A549 (cell line): ENCODE measurements at regions not wholly inside any gene's neighbourhood (a gene's known extent, or its start where the extent isn't known, plus 50 kb on each side); places are given as distances from the start of the nearest gene placed in this dataset.
"Not testable (repeated sequence)": the region's sequence is repeated elsewhere in the genome, so short reads cannot be mapped to it uniquely, and the experiment has no call there.

ENCODE experiments used
- ATAC-seq, 2 experiments: fragments of 200-7000 bp in 1 of 2; fragments of >200 bp in 1 of 2; cut with Nextera tagmentation in 1 of 2; cut with Tn5 transposase in 1 of 2; 3 replicates each; pipeline versions ENCODE4 v1.8.0 to v1.9.1; 2018 to 2020; ENCODE audit warnings: mild to moderate bottlenecking in 1 of 2, moderate library complexity in 1 of 2
- CTCF ChIA-PET: fragments of 300-600 bp; sonication (Branson Sonifier 250); formaldehyde crosslinking; extraction: SDS; loops from one replicate; lab custom pipeline; 2021; ENCODE audit warnings: antibody characterized with exemption, inconsistent platforms; lab: Yijun Ruan, JAX
- POLR2A ChIA-PET: fragments of 350-600 bp; formaldehyde crosslinking; extraction: SDS; loops from one replicate; lab custom pipeline; 2021; ENCODE audit warnings: antibody characterized with exemption, inconsistent platforms; lab: Yijun Ruan, JAX
- DNase-seq, 2 experiments: peaks; one replicate each; pipeline versions ENCODE4 v3.0.0 to v3.0.0-alpha.2; 2011 to 2016; ENCODE audit warnings: low read depth in 1 of 2, low spot score in 1 of 2
- FAIRE-seq: peaks from 2 replicates; lab custom pipeline; 2011; peaks lifted over from hg19 to GRCh38; lab: Jason Lieb, UNC
- H3K27ac ChIP-seq, 2 experiments: fragments of >200 bp; sonication (Bioruptor Twin); formaldehyde crosslinking; 3 replicates each; pipeline ENCODE4 v1.5.1; 2016 to 2017
- H3K4me1 ChIP-seq: fragments of >200 bp; sonication (Bioruptor Twin); formaldehyde crosslinking; 3 replicates; pipeline ENCODE4 v1.6.1; 2016
- H3K4me2 ChIP-seq: fragments of >200 bp; sonication (Bioruptor Twin); formaldehyde crosslinking; 3 replicates; pipeline ENCODE4 v1.6.1; 2016
- H3K4me3 ChIP-seq: fragments of >200 bp; sonication (Bioruptor Twin); formaldehyde crosslinking; 3 replicates; pipeline ENCODE4 v1.5.1; 2016
- H3K9me3 ChIP-seq: fragments of >200 bp; sonication (Bioruptor Twin); formaldehyde crosslinking; 3 replicates; pipeline ENCODE4 v1.6.1; 2016
- CBX2 ChIP-seq: fragments of 200-600 bp; sonication (generic); IDR thresholded peaks from 2 replicates; pipeline ENCODE4 v1.6.1; 2016; ENCODE audit warnings: low read depth, mild to moderate bottlenecking, borderline replicate concordance
- CEBPB ChIP-seq, 2 experiments: fragments of >200 bp in 1 of 2; sonication (Bioruptor Twin) in 1 of 2; formaldehyde crosslinking in 1 of 2; IDR thresholded peaks; 2 replicates each; pipeline ENCODE4 v1.6.1; 2012 to 2016
- E2F6 ChIP-seq: IDR thresholded peaks from 2 replicates; pipeline ENCODE4 v1.6.1; 2012; ENCODE audit warnings: low read depth, borderline replicate concordance
- FOSL2 ChIP-seq, 2 experiments: fragments of 450-650 bp in 1 of 2; fragments of >200 bp in 1 of 2; sonication (Bioruptor Twin) in 1 of 2; formaldehyde crosslinking; IDR thresholded peaks; 2 replicates each; pipeline versions ENCODE4 v1.5.0 to v1.6.1; 2016 to 2020; ENCODE audit warnings: mild to moderate bottlenecking in 1 of 2, moderate library complexity in 1 of 2
- GATA3 ChIP-seq: IDR thresholded peaks from 2 replicates; pipeline ENCODE4 v1.6.1; 2012; ENCODE audit warnings: borderline replicate concordance
- HDAC2 ChIP-seq: fragments of 200-600 bp; sonication (generic); IDR thresholded peaks from 2 replicates; pipeline ENCODE4 v1.6.1; 2016
- HES2 ChIP-seq: fragments of >200 bp; sonication (Bioruptor Twin); formaldehyde crosslinking; IDR thresholded peaks from 2 replicates; pipeline ENCODE4 v1.6.1; 2016
- HEYL ChIP-seq: fragments of 250-450 bp; sonication (Bioruptor Pico); IDR thresholded peaks from 2 replicates; pipeline ENCODE4 v1.8.0; 2021; ENCODE audit warnings: mild to moderate bottlenecking, moderate library complexity
- HOXA7 ChIP-seq: fragments of 250-450 bp; sonication (Bioruptor Pico); IDR thresholded peaks from 2 replicates; pipeline ENCODE4 v1.5.0; 2020; ENCODE audit warnings: mild to moderate bottlenecking, moderate library complexity
- HOXB13 ChIP-seq: fragments of 250-450 bp; sonication (Bioruptor Pico); IDR thresholded peaks from 2 replicates; pipeline ENCODE4 v1.5.0; 2020; ENCODE audit warnings: low read depth, mild to moderate bottlenecking, moderate library complexity
- KDM5A ChIP-seq: fragments of 200-600 bp; sonication (generic); IDR thresholded peaks from 2 replicates; pipeline ENCODE4 v1.6.1; 2016; ENCODE audit warnings: antibody characterized with exemption, mild to moderate bottlenecking
- MAFK ChIP-seq: fragments of 450-650 bp; IDR thresholded peaks from 2 replicates; pipeline ENCODE4 v1.6.1; 2014; ENCODE audit not compliant: partially characterized antibody
- MAZ ChIP-seq: fragments of 150-350 bp; IDR thresholded peaks from 2 replicates; pipeline ENCODE4 v1.6.1; 2014; ENCODE audit warnings: antibody characterized with exemption, low read depth, low read length, borderline replicate concordance
- MYC ChIP-seq: IDR thresholded peaks from 2 replicates; pipeline ENCODE4 v1.6.1; 2012; ENCODE audit warnings: mild to moderate bottlenecking, inconsistent platforms, low read length, improper control_type of control experiment, borderline replicate concordance
- RAD21 ChIP-seq, 2 experiments: fragments of >200 bp in 1 of 2; sonication (Bioruptor Twin) in 1 of 2; formaldehyde crosslinking in 1 of 2; IDR thresholded peaks in 1 of 2; conservative IDR thresholded peaks in 1 of 2; 2 replicates in 1 of 2; 3 replicates in 1 of 2; pipeline ENCODE4 v1.6.1; 2012 to 2018; ENCODE audit warnings: inconsistent platforms in 1 of 2
- RCOR1 ChIP-seq: fragments of 150-350 bp; IDR thresholded peaks from 2 replicates; pipeline ENCODE4 v1.6.1; 2014; ENCODE audit warnings: antibody characterized with exemption, low read length, low read depth
- RFX5 ChIP-seq: fragments of 450-650 bp; IDR thresholded peaks from 2 replicates; pipeline ENCODE4 v1.7.1; 2014; ENCODE audit warnings: antibody characterized with exemption, mild to moderate bottlenecking, moderate library complexity
- RNF2 ChIP-seq: fragments of 200-600 bp; sonication (generic); IDR thresholded peaks from 2 replicates; pipeline ENCODE4 v1.6.1; 2016; ENCODE audit warnings: low read depth, mild to moderate bottlenecking, antibody characterized with exemption, moderate library complexity, borderline replicate concordance
- SMC3 ChIP-seq: fragments of >200 bp; sonication (Bioruptor Twin); formaldehyde crosslinking; IDR thresholded peaks from 3 replicates; pipeline ENCODE4 v1.6.1; 2018; ENCODE audit warnings: inconsistent platforms
- USF2 ChIP-seq: fragments of 450-650 bp; IDR thresholded peaks from 2 replicates; pipeline ENCODE4 v1.6.1; 2014; ENCODE audit warnings: antibody characterized with exemption
- ZNF302 ChIP-seq: fragments of 250-450 bp; sonication (Bioruptor Pico); IDR thresholded peaks from 2 replicates; pipeline ENCODE4 v1.9.0; 2021; ENCODE audit warnings: inconsistent platforms, mild to moderate bottlenecking, moderate library complexity
- WGBS: methylation state at CpG from one replicate; pipeline ENCODE4 v1.1.6; 2017; ENCODE audit errors: missing lambda C conversion rate; 5-methylcytosine and 5-hydroxymethylcytosine counted together
- TF ChIP-seq, protein P1 (sequence below): fragments of >200 bp; sonication (Bioruptor Twin); formaldehyde crosslinking; IDR thresholded peaks from 3 replicates; pipeline ENCODE4 v1.6.1; 2016
- TF ChIP-seq, protein P2 (sequence below): IDR thresholded peaks from 2 replicates; pipeline ENCODE4 v1.6.1; 2012
- TF ChIP-seq, protein P3 (sequence below): IDR thresholded peaks from 2 replicates; pipeline ENCODE4 v1.6.1; 2012
- TF ChIP-seq, protein P4 (sequence below): fragments of 250-450 bp; sonication (Bioruptor Pico); IDR thresholded peaks from 2 replicates; pipeline ENCODE4 v1.5.0; 2020; ENCODE audit warnings: low read depth, mild to moderate bottlenecking, moderate library complexity

DNA sequence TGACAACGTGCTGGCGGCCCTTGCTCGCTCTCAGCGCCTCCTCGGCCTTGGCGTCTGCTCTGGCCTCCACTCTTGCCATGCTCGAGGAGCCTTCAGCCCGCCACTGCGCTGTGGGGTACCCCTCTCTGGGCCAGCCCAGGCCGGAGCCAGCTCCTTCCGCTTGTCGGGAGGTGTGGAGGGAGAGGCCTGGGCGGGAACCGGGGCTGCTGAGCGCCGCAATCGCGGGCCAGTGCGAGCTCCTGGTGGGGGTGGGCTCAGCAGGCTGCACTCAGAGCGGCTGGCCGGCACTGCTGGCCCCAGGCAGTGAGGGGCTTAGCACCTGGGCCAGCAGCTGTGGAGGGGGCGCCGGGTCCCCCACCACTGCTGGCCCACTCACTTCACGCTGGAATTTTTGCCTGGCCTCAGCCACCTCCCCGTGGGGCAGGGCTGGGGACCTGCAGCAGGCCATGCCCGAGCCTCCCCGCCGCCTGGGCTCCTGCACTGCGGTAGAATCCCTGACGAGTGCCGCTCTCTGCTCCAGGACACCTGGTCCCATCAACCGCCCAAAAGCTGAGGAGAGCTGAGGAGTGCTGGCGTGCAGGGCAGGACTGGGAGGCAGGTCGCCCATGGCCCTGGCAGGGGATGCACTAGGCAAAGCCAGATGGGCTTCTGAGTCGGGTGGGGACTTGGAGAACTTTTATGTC is 372.2 kb upstream of the NRG3 start:
- 26% methylated on average over 12 of the region's 35 CpGs for WGBS
- TF ChIP-seq HES2 (no peak), MYC (no peak), CEBPB (IDR thresholded peaks at IDR 0.05) (no peak), RFX5 (no peak), HOXA7 (CRISPR knock-in tag) (no peak), HEYL (CRISPR knock-in tag) (no peak), HOXB13 (no peak), MAZ (no peak), KDM5A (no peak), FOSL2 (IDR thresholded peaks at IDR 0.05) (no peak), FOSL2 (CRISPR knock-in tag; IDR thresholded peaks at IDR 0.05) (no peak), SMC3 (no peak), MAFK (no peak)
- TF ChIP-seq, protein P1, sequence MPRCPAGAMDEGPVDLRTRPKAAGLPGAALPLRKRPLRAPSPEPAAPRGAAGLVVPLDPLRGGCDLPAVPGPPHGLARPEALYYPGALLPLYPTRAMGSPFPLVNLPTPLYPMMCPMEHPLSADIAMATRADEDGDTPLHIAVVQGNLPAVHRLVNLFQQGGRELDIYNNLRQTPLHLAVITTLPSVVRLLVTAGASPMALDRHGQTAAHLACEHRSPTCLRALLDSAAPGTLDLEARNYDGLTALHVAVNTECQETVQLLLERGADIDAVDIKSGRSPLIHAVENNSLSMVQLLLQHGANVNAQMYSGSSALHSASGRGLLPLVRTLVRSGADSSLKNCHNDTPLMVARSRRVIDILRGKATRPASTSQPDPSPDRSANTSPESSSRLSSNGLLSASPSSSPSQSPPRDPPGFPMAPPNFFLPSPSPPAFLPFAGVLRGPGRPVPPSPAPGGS: no peak
- TF ChIP-seq, protein P2, sequence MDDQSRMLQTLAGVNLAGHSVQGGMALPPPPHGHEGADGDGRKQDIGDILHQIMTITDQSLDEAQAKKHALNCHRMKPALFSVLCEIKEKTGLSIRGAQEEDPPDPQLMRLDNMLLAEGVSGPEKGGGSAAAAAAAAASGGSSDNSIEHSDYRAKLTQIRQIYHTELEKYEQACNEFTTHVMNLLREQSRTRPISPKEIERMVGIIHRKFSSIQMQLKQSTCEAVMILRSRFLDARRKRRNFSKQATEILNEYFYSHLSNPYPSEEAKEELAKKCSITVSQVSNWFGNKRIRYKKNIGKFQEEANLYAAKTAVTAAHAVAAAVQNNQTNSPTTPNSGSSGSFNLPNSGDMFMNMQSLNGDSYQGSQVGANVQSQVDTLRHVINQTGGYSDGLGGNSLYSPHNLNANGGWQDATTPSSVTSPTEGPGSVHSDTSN: no peak
- TF ChIP-seq, protein P3, sequence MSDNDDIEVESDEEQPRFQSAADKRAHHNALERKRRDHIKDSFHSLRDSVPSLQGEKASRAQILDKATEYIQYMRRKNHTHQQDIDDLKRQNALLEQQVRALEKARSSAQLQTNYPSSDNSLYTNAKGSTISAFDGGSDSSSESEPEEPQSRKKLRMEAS: no peak
- H3K4me1 ChIP-seq: no peaks in the 10 kb centered on the region
- CTCF ChIA-PET: no interaction called here
- H3K4me3 ChIP-seq: no peak overlapping the region
- no peak for ATAC-seq
- no peak overlapping the region for H3K27ac ChIP-seq
- no peaks in the 10 kb centered on the region for H3K9me3 ChIP-seq
- no peak for FAIRE-seq
- no peak for DNase-seq
- POLR2A ChIA-PET: no interaction called here
- no peak overlapping the region for H3K4me2 ChIP-seq

DNA sequence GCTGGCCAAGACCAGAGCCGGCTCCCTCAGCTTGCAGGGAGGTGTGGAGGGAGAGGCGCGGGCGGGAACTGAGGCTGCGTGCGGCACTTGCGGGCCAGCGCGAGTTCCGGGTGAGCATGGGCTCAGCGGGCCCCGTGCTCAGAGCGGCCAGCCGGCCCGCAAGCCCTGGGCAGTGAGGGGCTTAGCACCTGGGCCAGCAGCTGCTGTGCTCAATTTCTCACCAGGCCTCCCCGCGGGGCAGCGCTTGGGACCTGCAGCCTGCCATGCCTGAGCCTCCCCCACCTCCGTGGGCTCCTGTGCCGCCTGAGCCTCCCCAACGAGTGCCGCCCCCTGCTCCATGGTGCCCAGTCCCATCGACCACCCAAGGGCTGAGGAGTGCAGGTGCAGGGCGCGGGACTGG is 369.2 kb upstream of the NRG3 start:
- H3K4me1 ChIP-seq, H3K9me3 ChIP-seq, H3K4me2 ChIP-seq, POLR2A ChIA-PET, H3K4me3 ChIP-seq, FAIRE-seq, ATAC-seq, H3K27ac ChIP-seq, DNase-seq, CTCF ChIA-PET: not testable (repeated sequence)
- 0% methylated on average over 1 of the region's 25 CpGs for WGBS

- DNase-seq: no peak
- H3K27ac ChIP-seq: no peak overlapping the region
- ChIA-PET POLR2A (no interaction called here), CTCF (interaction anchor here (0.6 kb wide), 1 partner anchor 96 kb away, joined by 3 read pairs; no protein-coding TSS in a partner anchor)
- no peak for ATAC-seq
- no peaks in the 10 kb centered on the region for H3K9me3 ChIP-seq
- no peak overlapping the region for H3K4me3 ChIP-seq
- no peak overlapping the region for H3K4me2 ChIP-seq
- no peak for FAIRE-seq
- no peaks in the 10 kb centered on the region for H3K4me1 ChIP-seq
- no peak for TF ChIP-seq USF2
- TF ChIP-seq HES2: no peak
- TF ChIP-seq, protein P4, sequence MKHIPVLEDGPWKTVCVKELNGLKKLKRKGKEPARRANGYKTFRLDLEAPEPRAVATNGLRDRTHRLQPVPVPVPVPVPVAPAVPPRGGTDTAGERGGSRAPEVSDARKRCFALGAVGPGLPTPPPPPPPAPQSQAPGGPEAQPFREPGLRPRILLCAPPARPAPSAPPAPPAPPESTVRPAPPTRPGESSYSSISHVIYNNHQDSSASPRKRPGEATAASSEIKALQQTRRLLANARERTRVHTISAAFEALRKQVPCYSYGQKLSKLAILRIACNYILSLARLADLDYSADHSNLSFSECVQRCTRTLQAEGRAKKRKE (CRISPR knock-in tag): no peak
- TF ChIP-seq, protein P3: no peak
- TF ChIP-seq E2F6: no peak
- TF ChIP-seq RNF2: no peak
- TF ChIP-seq GATA3: no peak
- TF ChIP-seq RCOR1: no peak
- no peak for TF ChIP-seq CBX2
- TF ChIP-seq SMC3: no peak
- TF ChIP-seq RAD21 (conservative IDR thresholded peaks at IDR 0.05 in 1 of 2, IDR thresholded peaks at IDR 0.05 in 1 of 2): no peak
- TF ChIP-seq, protein P2: no peak
- no peak for TF ChIP-seq RFX5
- no peak for TF ChIP-seq FOSL2 (IDR thresholded peaks at IDR 0.05)
- no peak for TF ChIP-seq FOSL2 (CRISPR knock-in tag; IDR thresholded peaks at IDR 0.05)
- TF ChIP-seq ZNF302 (CRISPR knock-in tag): no peak
- no peak for TF ChIP-seq HDAC2
Observed at GRCh38 chr10:81514811-81515210, 360.2 kb upstream of the NRG3 start.
